Activated CD8-positive, alpha-beta T cell treated with anti-CD3 and anti-CD28 coated beads, Interleukin-2, amount 10 ng/mL, durations not matched to agents 7 days and 5 days (primary cell): ENCODE measurements at regions not wholly inside any gene's neighbourhood (a gene's known extent, or its start where the extent isn't known, plus 50 kb on each side); places are given as distances from the start of the nearest gene placed in this dataset.

Experiments used
- ATAC-seq: fragments of 150-1000 bp; cut with Tn5 transposase; one replicate; pipeline ENCODE4 v1.10.0; 2021; ENCODE audit warnings: moderate library complexity
- CTCF ChIA-PET: fragments of 350-600 bp; sonication (Branson Sonifier 250); formaldehyde crosslinking; loops from one replicate; lab custom pipeline; 2021; ENCODE audit warnings: antibody characterized with exemption; lab: Charles Lee
- POLR2A ChIA-PET: fragments of 350-600 bp; sonication (Branson Sonifier 250); formaldehyde crosslinking; loops from one replicate; lab custom pipeline; 2021; ENCODE audit warnings: antibody characterized with exemption; lab: Charles Lee
- DNase-seq: peaks from one replicate; pipeline ENCODE4 v3.0.0-alpha.2; 2020
- H3K27ac Mint-ChIP-seq: one replicate; pipeline ENCODE4 v1.8.0; 2021; ENCODE audit warnings: mild to moderate bottlenecking, mixed read lengths
- H3K27me3 Mint-ChIP-seq: one replicate; pipeline ENCODE4 v1.8.0; 2021; ENCODE audit warnings: low read depth, mixed read lengths
- H3K36me3 Mint-ChIP-seq: one replicate; pipeline ENCODE4 v1.8.0; 2021; ENCODE audit warnings: low read depth, mixed read lengths
- H3K4me1 Mint-ChIP-seq: one replicate; pipeline ENCODE4 v1.8.0; 2021; ENCODE audit warnings: low read depth, mixed read lengths
- H3K4me3 Mint-ChIP-seq: one replicate; pipeline ENCODE4 v1.8.0; 2021; ENCODE audit warnings: mild to moderate bottlenecking, mixed read lengths
- H3K9me3 Mint-ChIP-seq: one replicate; pipeline ENCODE4 v1.8.0; 2022; ENCODE audit warnings: mixed read lengths; ENCODE audit not compliant: insufficient read depth

DNA sequence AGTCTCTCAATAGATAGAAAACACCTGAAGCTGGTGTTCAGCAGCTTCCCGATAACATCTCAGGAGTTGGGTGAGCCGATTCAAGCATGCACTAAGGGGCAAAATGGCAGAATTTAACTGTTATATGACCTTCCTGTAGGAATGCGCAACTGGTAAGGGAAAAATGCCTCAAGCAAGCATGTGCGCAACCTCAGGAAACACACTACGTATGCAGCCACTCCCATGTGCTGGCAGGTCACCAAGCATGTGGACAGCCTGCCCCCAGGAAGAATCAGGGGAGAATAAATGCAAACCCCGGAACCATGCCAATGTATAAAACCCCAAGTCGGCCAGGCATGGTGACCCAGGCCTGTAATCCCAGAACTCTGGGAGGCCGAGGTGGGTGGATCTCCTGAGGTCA is 645.6 kb downstream of the NYAP2 start:
- H3K27ac Mint-ChIP-seq = no peak overlapping the region
- no peaks in the 10 kb centered on the region for H3K27me3 Mint-ChIP-seq
- H3K4me3 Mint-ChIP-seq = no peak overlapping the region
- H3K4me1 Mint-ChIP-seq = no peaks in the 10 kb centered on the region
- ATAC-seq = no peak
- H3K36me3 Mint-ChIP-seq = no peaks in the 10 kb centered on the region
- no peaks in the 10 kb centered on the region for H3K9me3 Mint-ChIP-seq
- DNase-seq = no peak
- POLR2A ChIA-PET = no interaction called here
- CTCF ChIA-PET = no interaction called here

DNA sequence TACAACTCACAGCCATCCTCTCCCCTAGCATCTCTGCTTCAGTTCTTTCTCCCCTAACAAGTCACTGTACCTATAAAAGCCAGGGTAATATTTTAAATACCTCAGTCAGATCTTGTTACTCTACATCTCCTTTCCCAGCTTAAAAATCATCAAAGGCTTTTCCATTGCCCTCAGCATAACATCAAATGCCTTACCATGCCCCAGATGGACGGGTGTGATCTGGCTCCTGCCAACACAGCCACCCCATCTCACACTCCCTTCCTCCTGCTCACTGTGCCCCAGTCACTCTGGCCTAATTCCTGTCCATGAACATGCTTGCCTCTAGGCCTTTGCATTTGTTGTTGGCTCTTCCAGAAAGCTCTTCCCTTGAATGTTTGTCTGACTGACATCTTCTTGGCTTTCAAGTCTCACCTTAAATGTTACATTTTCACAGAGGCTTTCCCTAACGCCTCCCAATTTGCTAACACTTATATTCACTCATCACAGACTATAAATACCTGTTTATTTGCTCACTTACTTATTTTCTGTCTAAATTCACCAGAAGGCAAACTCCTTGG is 640.9 kb downstream of the NYAP2 start:
- DNase-seq (no peak), ATAC-seq (no peak)
- Mint-ChIP-seq H3K4me1 (no peaks in the 10 kb centered on the region), H3K27ac (no peak overlapping the region), H3K4me3 (no peak overlapping the region), H3K27me3 (no peaks in the 10 kb centered on the region), H3K36me3 (no peaks in the 10 kb centered on the region), H3K9me3 (no peaks in the 10 kb centered on the region)
- ChIA-PET POLR2A (no interaction called here), CTCF (no interaction called here)

- H3K4me1 Mint-ChIP-seq = no peaks in the 10 kb centered on the region
- no peaks in the 10 kb centered on the region for H3K9me3 Mint-ChIP-seq
- H3K36me3 Mint-ChIP-seq = no peaks in the 10 kb centered on the region
- DNase-seq (no peak), ATAC-seq (no peak)
- peaks cover 3% of the 10 kb centered on the region for H3K27me3 Mint-ChIP-seq
- ChIA-PET POLR2A (no interaction called here), CTCF (no interaction called here)
- H3K27ac Mint-ChIP-seq = no peak overlapping the region
- no peak overlapping the region for H3K4me3 Mint-ChIP-seq
These were observed 638.0 kb downstream of the NYAP2 start for GRCh38 chr2:226037526-226037925.

DNA sequence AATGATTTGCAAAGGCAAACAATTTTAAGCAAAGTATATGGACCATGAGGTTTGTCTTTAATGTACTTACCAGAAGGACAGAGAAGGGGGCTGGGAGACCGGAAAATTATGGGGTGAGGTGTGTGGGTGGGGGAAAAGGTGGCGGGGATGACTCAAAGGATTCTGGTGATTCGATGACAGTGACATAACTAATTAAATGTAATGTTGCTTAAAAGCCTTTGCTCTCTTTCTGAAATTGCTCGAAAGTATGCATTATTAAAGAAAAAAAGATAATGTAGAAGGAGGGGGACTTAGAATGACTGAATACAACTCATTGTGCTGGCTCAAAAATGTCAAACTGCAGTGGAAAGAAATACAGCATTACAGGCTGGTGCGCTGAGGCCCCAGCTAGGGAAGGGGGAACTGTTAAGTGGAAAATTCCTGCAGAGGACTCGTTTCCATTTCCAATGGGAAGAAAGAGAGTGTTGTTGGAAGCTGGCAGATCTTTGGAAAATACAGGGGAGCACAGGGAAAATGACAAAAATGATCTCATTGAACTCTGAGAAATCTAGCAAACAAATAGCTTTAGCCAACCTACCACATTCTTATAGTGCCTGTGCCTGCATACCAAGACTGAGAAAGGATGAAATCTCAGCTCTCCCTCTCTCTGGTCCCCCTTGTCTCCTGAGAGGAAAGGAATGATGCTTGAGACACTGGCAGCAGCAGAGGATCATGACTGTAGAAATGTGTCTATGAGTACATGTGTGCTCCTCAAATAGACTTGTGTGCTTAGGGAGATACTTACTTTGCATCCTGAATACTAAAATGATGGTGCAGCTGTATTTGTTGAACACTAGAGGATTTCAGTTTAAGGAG is 632.4 kb downstream of the NYAP2 start:
- CTCF ChIA-PET = no interaction called here

GRCh38 chr2:226030788-226031646 is 631.5 kb downstream of the NYAP2 start:
- Mint-ChIP-seq H3K27ac (no peak overlapping the region), H3K4me3 (peak overlapping the region; percentile 40), H3K9me3 (no peaks in the 10 kb centered on the region), H3K4me1 (peaks cover 2% of the 10 kb centered on the region), H3K36me3 (no peaks in the 10 kb centered on the region), H3K27me3 (peaks cover 35% of the 10 kb centered on the region)
- POLR2A ChIA-PET = no interaction called here
- DNase-seq (no peak), ATAC-seq (peak; percentile 81)
- CTCF ChIA-PET = no interaction called here

More for the DNA sequence above, 632.4 kb downstream of the NYAP2 start:
- POLR2A ChIA-PET = no interaction called here
- ATAC-seq (no peak), DNase-seq (no peak)
- Mint-ChIP-seq H3K36me3 (no peaks in the 10 kb centered on the region), H3K9me3 (no peaks in the 10 kb centered on the region), H3K27me3 (peaks cover 35% of the 10 kb centered on the region), H3K4me3 (no peak overlapping the region), H3K4me1 (peaks cover 2% of the 10 kb centered on the region), H3K27ac (no peak overlapping the region)

DNA sequence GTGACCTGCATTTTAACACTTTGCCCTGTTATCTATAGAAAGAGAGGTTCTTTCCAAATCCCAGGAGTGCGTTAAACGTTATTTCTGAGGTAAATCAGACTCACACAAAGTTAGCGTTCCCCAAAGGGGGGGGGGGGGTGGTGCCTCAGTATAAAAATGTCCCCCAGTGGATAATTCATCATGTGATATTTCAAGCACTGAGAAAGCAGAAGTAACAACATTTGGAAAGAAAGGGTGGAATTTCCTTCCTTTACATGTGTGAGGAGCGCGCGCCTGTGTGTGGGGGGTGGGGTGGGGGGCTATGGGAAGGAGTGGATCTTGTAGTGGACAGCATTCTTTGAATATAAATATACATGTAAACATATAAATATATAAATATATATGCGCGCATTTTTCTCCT is 630.9 kb downstream of the NYAP2 start:
- ChIA-PET POLR2A (no interaction called here), CTCF (no interaction called here)
- Mint-ChIP-seq H3K9me3 (no peaks in the 10 kb centered on the region), H3K27me3 (peaks cover 35% of the 10 kb centered on the region), H3K4me3 (no peak overlapping the region), H3K27ac (no peak overlapping the region), H3K36me3 (no peaks in the 10 kb centered on the region), H3K4me1 (peaks cover 2% of the 10 kb centered on the region)
- DNase-seq = no peak
- ATAC-seq = no peak

DNA sequence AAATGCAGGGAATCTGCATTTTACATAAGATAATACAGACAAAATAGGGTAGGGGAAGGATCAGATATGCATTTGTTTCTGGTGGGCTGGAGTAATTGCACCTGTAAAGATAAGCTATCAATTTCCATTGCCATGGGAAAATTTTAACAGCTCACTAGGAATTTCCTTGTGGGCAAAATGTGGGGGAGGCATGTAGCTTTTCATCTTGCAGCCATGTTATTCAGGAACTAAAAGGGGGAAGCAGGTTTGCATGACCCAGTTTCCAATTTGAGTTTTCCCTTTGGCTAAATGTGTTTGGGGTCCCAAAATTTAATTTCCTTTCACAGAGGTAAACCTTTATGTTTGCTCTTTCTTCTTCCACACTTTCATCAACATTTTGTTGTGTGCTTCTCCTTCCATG is 624.4 kb downstream of the NYAP2 start:
- DNase-seq (no peak), ATAC-seq (no peak)
- Mint-ChIP-seq H3K27ac (no peak overlapping the region), H3K36me3 (no peaks in the 10 kb centered on the region), H3K9me3 (peaks cover 4% of the 10 kb centered on the region), H3K27me3 (peaks cover 6% of the 10 kb centered on the region), H3K4me3 (no peak overlapping the region), H3K4me1 (no peaks in the 10 kb centered on the region)
- CTCF ChIA-PET = no interaction called here
- POLR2A ChIA-PET = no interaction called here

DNA sequence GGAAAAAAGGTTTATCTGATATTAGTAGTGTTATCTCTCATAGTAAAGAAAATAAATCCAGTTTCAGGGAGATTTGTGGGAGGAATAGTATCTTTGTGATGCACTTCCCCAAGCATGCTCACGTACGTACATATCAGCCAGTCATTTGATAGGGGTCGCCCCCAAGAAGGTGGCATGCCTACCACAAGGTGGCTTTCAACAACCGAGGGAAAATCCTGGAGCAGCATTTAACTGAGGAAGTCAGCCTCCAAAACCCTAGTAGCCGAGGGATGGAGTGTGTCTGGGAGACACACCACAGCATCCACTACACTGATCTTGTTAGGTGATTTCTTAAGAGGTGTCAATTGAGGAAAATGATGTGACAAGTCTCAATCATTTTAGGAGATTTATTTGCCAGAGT is 623.9 kb downstream of the NYAP2 start:
- H3K9me3 Mint-ChIP-seq = peaks cover 5% of the 10 kb centered on the region
- no peaks in the 10 kb centered on the region for H3K4me1 Mint-ChIP-seq
- ATAC-seq = no peak
- no peak overlapping the region for H3K27ac Mint-ChIP-seq
- no peak overlapping the region for H3K4me3 Mint-ChIP-seq
- DNase-seq = no peak
- H3K36me3 Mint-ChIP-seq = no peaks in the 10 kb centered on the region
- ChIA-PET POLR2A (no interaction called here), CTCF (no interaction called here)
- peaks cover 3% of the 10 kb centered on the region for H3K27me3 Mint-ChIP-seq

- Mint-ChIP-seq H3K9me3 (peaks cover 5% of the 10 kb centered on the region), H3K27ac (no peak overlapping the region), H3K27me3 (no peaks in the 10 kb centered on the region), H3K36me3 (no peaks in the 10 kb centered on the region), H3K4me3 (no peak overlapping the region), H3K4me1 (no peaks in the 10 kb centered on the region)
- ChIA-PET POLR2A (no interaction called here), CTCF (no interaction called here)
- ATAC-seq (no peak), DNase-seq (no peak)
These were observed 621.4 kb downstream of the NYAP2 start for GRCh38 chr2:226020956-226021355.

DNA sequence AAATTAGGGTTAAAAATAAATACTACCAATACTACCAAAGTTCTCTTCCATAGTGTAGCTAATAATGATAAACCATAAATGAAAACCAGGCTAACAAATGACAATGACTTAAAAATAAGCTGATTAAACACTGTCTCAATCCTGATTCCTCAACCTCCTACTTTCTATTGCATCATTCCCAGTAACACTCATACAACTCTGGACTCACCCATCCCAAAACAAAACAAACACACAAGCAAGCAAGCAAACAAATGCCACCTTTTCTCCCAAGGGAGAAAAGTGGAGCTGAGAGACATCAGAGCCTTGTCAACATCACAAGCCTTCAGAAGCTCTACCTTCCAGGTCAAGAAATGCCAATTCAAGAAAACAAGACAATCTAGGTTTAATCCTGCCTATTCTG is 620.7 kb downstream of the NYAP2 start:
- ChIA-PET CTCF (no interaction called here), POLR2A (no interaction called here)
- peaks cover 5% of the 10 kb centered on the region for H3K9me3 Mint-ChIP-seq
- no peaks in the 10 kb centered on the region for H3K36me3 Mint-ChIP-seq
- H3K27ac Mint-ChIP-seq = no peak overlapping the region
- no peak for DNase-seq
- no peak overlapping the region for H3K4me3 Mint-ChIP-seq
- no peaks in the 10 kb centered on the region for H3K27me3 Mint-ChIP-seq
- ATAC-seq = no peak
- H3K4me1 Mint-ChIP-seq = no peaks in the 10 kb centered on the region

GRCh38 chr2:226018641-226019040 is 619.1 kb downstream of the NYAP2 start:
- no peak for ATAC-seq
- CTCF ChIA-PET = no interaction called here
- DNase-seq = no peak
- H3K27me3 Mint-ChIP-seq = no peaks in the 10 kb centered on the region
- no peaks in the 10 kb centered on the region for H3K36me3 Mint-ChIP-seq
- no peak overlapping the region for H3K27ac Mint-ChIP-seq
- no peak overlapping the region for H3K4me3 Mint-ChIP-seq
- POLR2A ChIA-PET = no interaction called here
- peaks cover 5% of the 10 kb centered on the region for H3K9me3 Mint-ChIP-seq
- no peaks in the 10 kb centered on the region for H3K4me1 Mint-ChIP-seq

GRCh38 chr2:226017537-226017936 is 618.0 kb downstream of the NYAP2 start:
- Mint-ChIP-seq H3K36me3 (no peaks in the 10 kb centered on the region), H3K4me3 (no peak overlapping the region)
- DNase-seq = no peak

More at GRCh38 chr2:226017537-226017936, 618.0 kb downstream of the NYAP2 start:
- H3K27me3 Mint-ChIP-seq = no peaks in the 10 kb centered on the region
- no peak for ATAC-seq
- H3K27ac Mint-ChIP-seq = no peak overlapping the region
- CTCF ChIA-PET = no interaction called here
- H3K9me3 Mint-ChIP-seq = peaks cover 5% of the 10 kb centered on the region
- POLR2A ChIA-PET = no interaction called here
- no peaks in the 10 kb centered on the region for H3K4me1 Mint-ChIP-seq
